ENCODE measurements at regions not wholly inside any gene's neighbourhood (a gene's known extent, or its start where the extent isn't known, plus 50 kb on each side); places are given as distances from the start of the nearest gene placed in this dataset.

- TF ChIP-seq CTCF (IDR thresholded peaks at IDR 0.05; ENCODE audit: low read depth, low read length, poor library complexity, severe bottlenecking): no peak
- TF ChIP-seq EZH2phosphoT487 (IDR thresholded peaks at IDR 0.05; ENCODE audit: borderline replicate concordance, low read length): no peak
Observed at GRCh38 chr12:17017402-17017801, 411.4 kb upstream of the LMO3 start.
